Panc1 (cell line): ENCODE measurements at regions not wholly inside any gene's neighbourhood (a gene's known extent, or its start where the extent isn't known, plus 50 kb on each side); places are given as distances from the start of the nearest gene placed in this dataset.

ENCODE experiments used
- ATAC-seq: fragments of 200-7000 bp; cut with Tn5 transposase; 2 replicates; pipeline ENCODE4 v1.9.1; 2020; ENCODE audit warnings: mild to moderate bottlenecking, moderate library complexity
- BruUV-seq: library from RNA; stranded (reverse); fragments of 400-500 nt; replicated peaks from 2 replicates; lab custom pipeline; 2021; lab: Mats Ljungman, UMichigan
- CTCF ChIA-PET: fragments of 300-600 bp; sonication (Branson Sonifier 250); formaldehyde crosslinking; loops from one replicate; lab custom pipeline; 2022; ENCODE audit warnings: antibody characterized with exemption; lab: Charles Lee
- POLR2A ChIA-PET: fragments of 300-600 bp; sonication (Branson Sonifier 250); formaldehyde crosslinking; loops from one replicate; lab custom pipeline; 2022; ENCODE audit warnings: antibody characterized with exemption; lab: Charles Lee
- DNase-seq: peaks from one replicate; pipeline ENCODE4 v3.0.0-alpha.2; 2010; ENCODE audit warnings: low read depth, low spot score
- H3K27ac ChIP-seq: 2 replicates; pipeline ENCODE4 v1.5.1; 2011; ENCODE audit warnings: mild to moderate bottlenecking, low read length, inconsistent platforms
- H3K27me3 ChIP-seq: fragments of 200-500 bp; sonication (Bioruptor generic); 2 replicates; pipeline ENCODE4 v1.6.0; 2014; ENCODE audit warnings: low read length, inconsistent platforms; ENCODE audit not compliant: control insufficient read depth, insufficient read depth
- H3K36me3 ChIP-seq: fragments of 200-500 bp; sonication (Bioruptor generic); 2 replicates; pipeline ENCODE4 v1.5.1; 2014; ENCODE audit warnings: inconsistent platforms, mild to moderate bottlenecking, low read length, moderate library complexity; ENCODE audit not compliant: control insufficient read depth, insufficient read depth
- H3K4me1 ChIP-seq: 2 replicates; pipeline ENCODE4 v1.5.1; 2011; ENCODE audit warnings: inconsistent platforms, mild to moderate bottlenecking, low read length, moderate library complexity; ENCODE audit not compliant: control insufficient read depth, insufficient read depth
- H3K4me3 ChIP-seq, 2 experiments: 2 replicates each; pipeline ENCODE4 v1.5.1; 2011 to 2012; ENCODE audit warnings: low read depth in 2 of 2, low read length in 2 of 2, mild to moderate bottlenecking in 2 of 2, inconsistent platforms in 1 of 2, moderate library complexity in 1 of 2
- H3K9me3 ChIP-seq: fragments of 200-500 bp; sonication (Bioruptor generic); 2 replicates; pipeline ENCODE4 v1.5.1; 2014; ENCODE audit warnings: low read depth, mild to moderate bottlenecking, inconsistent platforms, low read length, moderate library complexity; ENCODE audit not compliant: control insufficient read depth, insufficient read depth
- CTCF ChIP-seq: fragments of 450-650 bp; IDR thresholded peaks from 2 replicates; pipeline ENCODE4 v1.5.1; 2017; ENCODE audit warnings: mild to moderate bottlenecking
- POLR2AphosphoS5 ChIP-seq: IDR thresholded peaks from 2 replicates; pipeline ENCODE4 v1.6.1; 2012; ENCODE audit warnings: mild to moderate bottlenecking, low read depth, low read length, moderate library complexity
- REST ChIP-seq, 2 experiments: IDR thresholded peaks; 2 replicates each; pipeline ENCODE4 v1.6.1; 2011 to 2012; ENCODE audit warnings: low read depth in 2 of 2, control low read depth in 1 of 2, low read length in 1 of 2, mild to moderate bottlenecking in 1 of 2, moderate library complexity in 1 of 2; ENCODE audit not compliant: insufficient read depth in 1 of 2
- SIN3A ChIP-seq: IDR thresholded peaks from 2 replicates; pipeline ENCODE4 v1.6.1; 2012; ENCODE audit warnings: low read depth, mild to moderate bottlenecking, low read length, moderate library complexity, borderline replicate concordance; ENCODE audit not compliant: insufficient read depth
- TCF7L2 ChIP-seq: IDR thresholded peaks from 2 replicates; pipeline ENCODE4 v1.6.1; 2011; ENCODE audit warnings: mild to moderate bottlenecking, low read depth, low read length, inconsistent platforms
- in situ Hi-C: cut with HindIII; loops from 2 replicates; pipeline ENCODE4 v1.10.0; 2016; ENCODE audit warnings: low sequenced_read_pairs, low pct_unique_long_range_greater_than_20kb
- intact Hi-C: fragments of 100-400 bp; cut with micrococcal nuclease; formaldehyde crosslinking; loops from one replicate; pipeline ENCODE4 v1.10.0; 2022; ENCODE audit not compliant: unreplicated experiment

- ChIA-PET POLR2A (no interaction called here), CTCF (no interaction called here)
- intact Hi-C loops, result no loop called here
- H3K36me3 ChIP-seq, result no peaks in the 10 kb centered on the region
- ATAC-seq, result no peak
- no peak overlapping the region for H3K27ac ChIP-seq
- DNase-seq, result no peak
- no peak overlapping the region for H3K4me3 ChIP-seq
- TF ChIP-seq TCF7L2 (no peak), SIN3A (no peak), POLR2AphosphoS5 (no peak), REST (IDR thresholded peaks at IDR 0.05; ENCODE audit: insufficient read depth in 1 of 2, low read depth in 2 of 2, low read length in 1 of 2) (no peak), CTCF (no peak)
- in situ Hi-C loops, result no loop called here
- H3K27me3 ChIP-seq, result no peaks in the 10 kb centered on the region
- BruUV-seq, result no TSS peak
- H3K9me3 ChIP-seq, result no peaks in the 10 kb centered on the region
- H3K4me1 ChIP-seq, result no peaks in the 10 kb centered on the region
These were observed 72.8 kb upstream of the IGLL5 start for GRCh38 chr22:22814666-22815396.

- no peak overlapping the region for H3K4me3 ChIP-seq
- TF ChIP-seq SIN3A, result no peak
- TF ChIP-seq CTCF, result no peak
- TF ChIP-seq TCF7L2, result no peak
- no peak for TF ChIP-seq POLR2AphosphoS5
- no peak for TF ChIP-seq REST (IDR thresholded peaks at IDR 0.05; ENCODE audit: insufficient read depth in 1 of 2, low read depth in 2 of 2, low read length in 1 of 2)
- no peaks in the 10 kb centered on the region for H3K27me3 ChIP-seq
- H3K36me3 ChIP-seq, result no peaks in the 10 kb centered on the region
- DNase-seq, result no peak
- ChIA-PET POLR2A (no interaction called here), CTCF (no interaction called here)
- H3K4me1 ChIP-seq, result no peaks in the 10 kb centered on the region
- H3K9me3 ChIP-seq, result no peaks in the 10 kb centered on the region
- no peak overlapping the region for H3K27ac ChIP-seq
- no peak for ATAC-seq
- no TSS peak for BruUV-seq
- intact Hi-C loops, result no loop called here
- in situ Hi-C loops, result no loop called here
These were observed 72.0 kb upstream of the IGLL5 start for GRCh38 chr22:22815397-22816170.
